GM23248 (cell line): ENCODE measurements at regions not wholly inside any gene's neighbourhood (a gene's known extent, or its start where the extent isn't known, plus 50 kb on each side); places are given as distances from the start of the nearest gene placed in this dataset.

ENCODE experiments used
- EZH2 ChIP-seq: fragments of 200-600 bp; sonication (generic); IDR thresholded peaks from 2 replicates; pipeline ENCODE4 v1.6.1; 2018; ENCODE audit warnings: antibody characterized with exemption, mild to moderate bottlenecking; ENCODE audit not compliant: insufficient read depth, poor library complexity, severe bottlenecking
- EZH2phosphoT487 ChIP-seq: fragments of 200-600 bp; sonication (generic); IDR thresholded peaks from 2 replicates; pipeline ENCODE4 v1.6.1; 2018; ENCODE audit warnings: antibody characterized with exemption, moderate library complexity, mild to moderate bottlenecking, low read depth; ENCODE audit not compliant: insufficient read depth

GRCh38 chr2:140041811-140042210, 1261.6 kb upstream of the NXPH2 start:
- TF ChIP-seq EZH2: no peak
- TF ChIP-seq EZH2phosphoT487: no peak
